HL-60/S4 treated with phorbol 12-myristate 13-acetate at 8.2 ng/mL for 4 days and 3 days (cell line): ENCODE measurements at regions not wholly inside any gene's neighbourhood (a gene's known extent, or its start where the extent isn't known, plus 50 kb on each side); places are given as distances from the start of the nearest gene placed in this dataset.

Experiments
- in situ Hi-C: fragments of 300-500 bp; cut with MboI; formaldehyde crosslinking; loops from 2 replicates; pipeline ENCODE4 v1.15.0; 2022; ENCODE audit warnings: low sequenced_read_pairs

DNA sequence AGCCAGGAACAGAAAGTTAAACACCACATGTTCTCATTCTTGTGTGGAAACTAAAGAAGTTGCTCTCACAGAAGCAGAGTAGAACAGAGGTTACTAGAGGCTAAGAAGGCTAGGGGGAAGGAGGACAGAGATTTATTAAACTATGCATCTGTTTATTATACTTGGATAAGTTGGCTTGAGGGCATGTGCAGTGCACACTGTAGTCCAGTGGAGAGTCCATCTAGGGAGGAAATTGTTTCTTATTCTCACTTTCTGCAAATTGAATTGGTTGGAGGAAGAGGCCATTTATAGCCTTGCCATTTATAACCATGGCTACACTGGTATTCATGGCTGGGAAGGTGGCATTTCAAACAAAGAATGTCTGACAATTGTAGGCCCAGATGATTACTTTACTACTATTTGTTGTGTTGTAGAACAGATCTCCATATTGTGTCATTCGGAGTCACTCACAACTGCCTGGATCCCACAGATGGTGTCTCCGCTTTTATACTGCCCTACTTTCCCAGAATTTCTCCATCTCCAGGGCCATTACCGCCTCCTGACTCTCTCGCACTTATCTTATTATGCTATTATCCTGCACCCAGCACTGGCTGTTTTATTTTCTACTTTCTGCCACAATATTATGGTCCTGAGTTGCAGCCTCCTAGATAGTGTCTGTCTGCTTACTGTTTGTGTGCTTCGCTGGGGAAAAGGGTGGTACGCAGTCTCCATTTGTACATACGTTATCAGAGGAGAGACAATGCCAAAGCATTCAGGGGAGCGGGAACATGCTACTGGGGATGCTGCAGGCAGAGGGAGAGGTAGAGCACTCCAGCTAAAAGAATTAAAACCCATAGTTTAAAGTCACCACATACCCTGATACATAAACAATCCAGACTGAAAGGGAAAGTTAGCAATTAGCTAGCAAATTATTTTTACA lies 169.3 kb upstream of the BLID start:
- in situ Hi-C loops, result no loop called here

DNA sequence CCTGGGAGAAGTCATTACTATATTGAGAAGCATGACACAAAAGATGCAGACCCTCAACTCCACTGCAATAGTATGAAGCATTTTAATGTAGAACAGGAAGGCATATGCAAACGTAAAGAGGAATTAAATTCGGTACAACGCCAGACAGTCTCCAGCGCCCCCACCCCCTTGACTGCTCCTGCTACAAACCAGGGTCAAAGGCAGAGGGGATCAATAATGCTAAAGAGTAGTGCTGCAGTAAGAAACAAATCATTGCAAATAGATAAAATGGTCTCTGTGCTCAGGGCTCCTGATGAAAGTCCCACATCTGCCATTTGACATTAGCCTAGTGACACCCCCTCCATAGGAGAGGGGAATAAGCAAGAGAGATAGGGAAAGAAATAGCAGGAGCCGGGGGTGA lies 164.9 kb upstream of the BLID start:
- in situ Hi-C loops, result no loop called here

DNA sequence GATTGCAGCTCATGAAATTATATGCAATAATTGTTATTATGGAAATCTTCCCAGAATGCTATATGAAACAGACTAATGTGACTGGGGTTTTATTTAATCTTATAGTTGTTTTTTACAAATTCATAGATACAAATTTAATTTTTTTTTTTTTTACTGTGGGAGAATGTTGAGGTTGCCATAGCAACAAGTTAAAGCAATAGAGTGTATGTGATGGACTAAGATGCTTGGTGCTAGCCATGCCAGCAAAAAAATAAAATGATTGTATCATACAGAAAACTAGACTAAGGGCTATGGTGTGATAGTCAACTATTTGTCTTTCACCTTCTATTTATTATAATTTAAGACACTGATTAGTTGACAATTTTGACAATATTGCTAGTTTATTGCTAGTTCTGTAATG lies 163.2 kb upstream of the BLID start:
- in situ Hi-C loops, result no loop called here

DNA sequence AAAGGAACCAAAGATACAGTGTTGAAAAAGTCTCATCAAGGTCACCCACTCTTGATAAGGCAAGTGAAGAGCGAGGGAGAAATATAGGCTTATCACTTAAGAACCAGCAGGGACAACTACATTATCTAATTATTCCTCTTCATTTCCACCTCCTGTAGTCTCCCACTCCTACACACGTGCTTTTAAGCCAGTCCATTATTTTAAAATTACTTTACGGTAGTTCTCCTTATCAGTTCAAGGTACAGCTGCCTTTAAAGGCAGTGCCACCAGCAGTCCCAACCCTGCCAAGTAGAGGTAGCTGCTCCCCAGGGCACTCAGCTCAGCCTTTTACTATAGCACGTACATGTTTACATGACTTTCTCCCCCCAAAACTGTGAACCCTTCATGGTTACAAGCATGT lies 161.5 kb upstream of the BLID start:
- in situ Hi-C loops, result no loop called here

DNA sequence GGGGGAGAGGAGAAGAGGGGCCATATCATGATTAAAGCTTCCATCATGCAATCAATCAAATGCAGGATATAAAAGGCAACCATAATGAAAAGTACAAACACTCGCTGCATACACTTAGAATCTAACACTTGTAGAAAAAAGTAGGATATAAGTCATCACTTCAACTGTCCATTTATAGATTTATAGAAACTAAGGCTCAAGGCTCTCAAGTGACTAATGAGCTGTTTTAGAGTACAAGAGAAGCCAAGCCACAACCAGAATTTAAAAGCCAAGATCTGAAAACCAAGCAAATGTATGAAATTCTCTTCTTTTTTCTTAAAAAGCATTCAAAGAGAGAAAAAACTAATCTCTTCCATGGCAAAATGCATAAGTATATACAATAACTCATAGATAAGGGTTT lies 160.2 kb upstream of the BLID start:
- in situ Hi-C loops, result no loop called here

DNA sequence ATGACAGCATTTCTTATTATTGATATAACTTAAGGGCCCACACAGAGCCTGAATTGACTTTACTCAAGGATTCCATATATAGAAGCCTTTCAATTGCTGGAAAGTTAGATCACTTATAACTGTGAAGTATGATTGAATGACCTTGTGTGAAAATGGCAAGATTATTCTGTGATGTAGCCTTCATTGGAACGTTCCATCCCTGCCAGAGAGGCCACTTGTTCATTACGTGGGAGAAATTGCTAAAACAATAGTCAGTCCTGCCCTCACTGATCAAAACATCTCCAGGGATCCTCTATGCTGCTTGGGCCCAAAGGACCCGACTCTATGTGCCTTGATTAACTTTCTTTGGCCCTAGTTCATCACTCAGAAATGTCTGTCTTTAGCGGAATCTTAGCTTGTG lies 159.5 kb upstream of the BLID start:
- in situ Hi-C loops, result no loop called here

DNA sequence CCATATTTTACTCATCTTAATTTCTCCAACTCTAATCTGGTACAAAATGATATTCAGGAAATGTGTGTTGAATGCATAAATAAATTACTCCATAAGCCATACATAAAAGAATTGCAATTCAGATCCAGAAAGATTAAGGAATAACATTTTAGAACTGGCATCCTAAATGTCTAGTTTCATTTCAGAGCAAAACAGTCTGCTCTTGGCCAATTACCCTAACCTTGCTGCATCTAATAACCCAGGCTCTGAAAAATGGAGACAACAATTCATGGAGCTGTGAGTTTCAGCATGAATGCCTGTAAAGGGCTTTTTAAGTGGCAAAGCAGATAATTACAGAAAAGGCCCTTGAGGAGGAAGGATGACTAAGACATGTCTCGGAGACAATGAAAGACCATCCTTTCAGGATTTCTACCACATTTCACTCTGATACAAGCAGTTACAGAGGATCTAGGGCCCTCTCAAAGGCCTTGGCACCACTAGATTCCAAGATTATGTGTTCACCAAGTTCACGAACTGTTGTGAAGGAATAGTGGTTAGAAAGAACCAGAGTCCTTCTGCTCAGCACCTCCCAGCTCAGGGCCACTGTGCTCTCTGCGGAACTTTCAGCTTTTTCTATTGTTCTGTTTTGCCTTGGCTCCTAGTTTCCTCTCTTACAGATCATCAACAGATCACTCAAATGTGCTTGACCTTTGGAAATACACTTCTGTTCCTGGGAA lies 157.6 kb upstream of the BLID start:
- in situ Hi-C loops, result no loop called here

DNA sequence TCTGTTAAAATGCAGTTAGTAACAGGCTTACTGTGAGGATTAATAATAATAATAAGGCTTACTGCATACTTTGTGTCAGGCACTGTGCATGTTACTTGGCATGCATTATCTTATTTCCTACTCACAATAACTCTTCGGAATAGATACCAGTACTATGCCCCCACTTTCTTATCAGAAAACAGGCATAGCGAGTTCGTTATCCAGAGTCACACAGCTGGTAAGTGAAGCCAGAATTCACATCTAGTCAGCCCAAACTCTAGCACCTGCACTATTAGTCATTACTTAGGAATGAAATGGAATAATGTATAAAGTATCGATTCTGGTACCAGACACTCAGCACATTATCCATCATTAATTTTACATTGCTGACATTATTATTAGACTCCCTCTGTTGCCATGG lies 155.7 kb upstream of the BLID start:
- in situ Hi-C loops, result no loop called here

DNA sequence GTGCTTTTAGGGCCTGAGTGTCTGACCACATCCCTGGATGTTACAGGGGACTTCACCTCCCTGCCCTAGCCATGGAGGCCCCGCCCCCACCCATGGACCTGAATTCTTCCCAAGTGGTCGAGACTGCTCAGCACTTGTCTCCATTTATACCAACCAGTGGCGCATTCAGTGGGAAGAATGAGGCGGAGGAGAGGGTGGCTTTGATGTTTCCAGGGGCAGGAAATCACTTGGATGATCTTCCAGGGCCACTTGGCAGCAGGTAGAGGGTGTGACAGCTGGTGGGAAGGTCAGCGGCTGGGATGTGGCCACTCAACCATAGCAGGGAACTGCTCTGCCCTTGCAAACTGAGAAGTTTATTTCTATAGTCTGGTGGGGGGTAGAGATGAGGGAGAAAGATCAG lies 155.1 kb upstream of the BLID start:
- in situ Hi-C loops, result no loop called here

DNA sequence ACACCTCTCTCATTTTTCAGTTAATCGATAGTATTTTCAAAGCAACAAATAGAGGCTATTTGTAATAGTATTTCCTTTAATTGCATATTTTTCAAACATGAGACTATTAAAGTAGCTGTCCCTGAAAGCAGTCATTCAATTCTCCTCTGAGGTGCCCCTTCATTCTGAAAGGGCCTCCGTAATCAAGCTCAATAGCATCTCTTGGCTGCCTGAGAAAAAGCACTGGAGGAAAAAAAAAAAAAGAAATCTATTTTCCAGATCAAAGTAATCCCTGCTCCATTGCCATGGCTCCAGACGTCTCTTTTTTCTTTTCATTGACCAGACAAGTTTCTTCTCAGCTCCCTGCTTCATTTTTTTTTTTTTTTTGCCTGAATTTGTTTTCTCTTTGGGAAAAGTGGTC lies 154.5 kb upstream of the BLID start:
- in situ Hi-C loops, result no loop called here

DNA sequence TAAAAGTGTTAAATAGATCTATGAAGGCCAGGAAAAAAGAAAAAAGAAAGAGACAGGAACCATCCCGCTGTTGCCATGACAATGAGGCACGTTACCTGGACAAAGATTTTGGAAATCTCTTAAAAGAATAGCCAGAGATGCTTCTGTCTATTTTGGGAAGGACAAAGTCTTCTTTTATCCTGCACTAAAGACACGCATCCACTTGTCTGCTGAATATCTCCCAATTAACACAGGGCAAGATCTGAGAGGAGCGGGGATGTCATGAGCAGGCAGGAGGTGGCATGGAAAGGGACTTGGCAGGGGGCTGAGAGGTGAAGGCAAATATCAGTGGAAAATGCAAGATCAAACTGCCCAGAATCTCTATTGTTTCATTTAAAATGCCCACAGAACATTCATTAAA lies 153.8 kb upstream of the BLID start:
- in situ Hi-C loops, result no loop called here

DNA sequence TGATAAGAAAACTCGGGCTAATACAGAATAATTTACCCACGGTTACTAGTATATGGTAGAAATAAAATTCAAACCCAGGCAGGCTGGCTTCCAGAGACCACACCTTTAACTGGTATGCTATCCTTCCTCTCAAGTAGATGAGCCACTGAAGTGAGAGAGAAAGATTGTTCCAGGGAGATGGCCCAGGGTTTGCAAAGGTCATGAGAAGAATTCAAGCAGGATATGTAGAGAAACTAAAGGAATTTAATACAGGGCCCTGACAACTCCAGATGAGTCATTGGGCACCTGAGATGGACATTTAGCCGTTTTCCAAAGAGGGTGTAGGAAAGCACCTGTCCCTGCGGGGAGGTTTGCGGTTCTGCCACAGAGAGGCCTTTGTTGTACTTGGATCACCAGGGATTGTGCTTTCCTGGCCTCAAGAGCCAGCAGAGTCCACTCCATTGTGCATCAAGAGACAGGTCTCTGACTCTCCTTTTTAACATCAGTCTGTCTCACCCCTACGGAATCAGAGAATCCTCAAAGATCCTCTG lies 152.7 kb upstream of the BLID start:
- in situ Hi-C loops, result no loop called here

DNA sequence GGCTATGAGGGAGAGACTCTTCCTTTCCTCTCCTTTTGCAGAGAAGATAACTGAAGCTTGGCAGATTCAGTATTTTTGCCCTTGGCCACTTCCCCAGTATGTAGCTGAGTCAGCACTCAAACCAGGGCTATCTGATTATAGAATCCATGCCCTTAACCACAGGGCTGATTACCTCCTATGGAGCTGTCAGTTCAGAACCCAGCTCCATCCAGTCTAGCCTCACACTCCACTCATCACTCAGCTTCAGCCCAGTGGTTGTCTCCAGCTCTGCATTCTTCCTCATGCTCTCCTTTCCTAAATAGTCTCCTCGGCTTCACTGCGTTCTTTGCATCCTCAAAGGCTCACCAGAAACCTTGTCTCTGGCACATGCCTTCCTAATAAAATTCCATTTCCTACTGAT lies 151.6 kb upstream of the BLID start:
- in situ Hi-C loops, result no loop called here

DNA sequence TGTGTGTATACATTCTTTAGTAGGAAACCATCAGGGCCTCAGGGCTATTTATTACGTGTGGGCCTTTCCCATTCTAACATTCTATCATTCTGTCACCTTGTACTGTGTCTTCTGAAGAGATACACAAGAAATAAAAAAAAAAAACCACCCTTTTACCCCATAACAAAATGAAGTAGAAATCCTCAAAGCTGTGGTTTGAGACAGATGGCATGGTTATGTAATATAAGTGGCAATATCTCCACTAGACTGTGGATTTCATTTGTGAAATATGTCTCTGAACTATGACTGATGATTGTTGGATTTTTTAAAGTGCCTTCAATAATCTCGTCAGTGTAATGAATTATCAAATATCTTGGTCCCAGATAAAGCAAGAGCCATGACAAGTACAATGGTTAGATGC lies 150.0 kb upstream of the BLID start:
- in situ Hi-C loops, result no loop called here

DNA sequence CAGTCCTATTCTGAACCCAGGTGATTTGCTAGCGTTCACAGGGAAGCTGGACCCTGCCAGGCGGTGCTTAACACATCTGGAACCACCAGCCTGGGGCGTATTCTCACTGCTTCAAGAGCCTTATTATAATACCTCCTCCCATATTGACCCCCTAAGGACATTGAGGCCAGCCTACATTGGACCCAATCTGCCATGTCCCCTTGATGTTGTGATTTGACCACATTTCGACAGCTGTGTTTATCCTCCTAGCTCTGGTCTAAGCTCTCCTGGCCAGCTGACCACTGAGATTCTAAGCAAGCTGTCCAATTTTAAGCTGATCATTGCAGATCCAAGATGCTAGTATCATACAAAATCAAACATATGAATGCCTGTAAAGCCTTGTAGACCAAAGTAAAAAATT lies 148.1 kb upstream of the BLID start:
- in situ Hi-C loops, result no loop called here

DNA sequence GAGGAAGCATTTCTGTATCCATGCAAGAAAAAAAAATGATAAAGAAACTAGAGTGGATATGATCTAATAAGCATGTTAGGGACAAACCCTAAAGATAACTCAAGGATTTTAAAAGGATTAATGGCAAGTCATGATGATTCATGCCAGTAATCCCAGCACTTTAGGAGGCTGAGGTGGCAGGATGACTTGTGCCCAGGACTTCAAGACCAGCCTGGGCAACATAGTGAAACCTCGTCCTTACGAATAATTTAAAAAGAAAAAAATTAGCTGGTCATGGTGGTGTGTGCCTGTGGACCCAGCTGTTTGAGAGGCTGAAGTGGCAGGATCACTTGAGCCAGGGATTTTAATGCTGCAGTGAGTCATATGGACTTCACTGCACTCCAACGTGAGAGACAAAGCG lies 145.5 kb upstream of the BLID start:
- in situ Hi-C loops, result no loop called here

DNA sequence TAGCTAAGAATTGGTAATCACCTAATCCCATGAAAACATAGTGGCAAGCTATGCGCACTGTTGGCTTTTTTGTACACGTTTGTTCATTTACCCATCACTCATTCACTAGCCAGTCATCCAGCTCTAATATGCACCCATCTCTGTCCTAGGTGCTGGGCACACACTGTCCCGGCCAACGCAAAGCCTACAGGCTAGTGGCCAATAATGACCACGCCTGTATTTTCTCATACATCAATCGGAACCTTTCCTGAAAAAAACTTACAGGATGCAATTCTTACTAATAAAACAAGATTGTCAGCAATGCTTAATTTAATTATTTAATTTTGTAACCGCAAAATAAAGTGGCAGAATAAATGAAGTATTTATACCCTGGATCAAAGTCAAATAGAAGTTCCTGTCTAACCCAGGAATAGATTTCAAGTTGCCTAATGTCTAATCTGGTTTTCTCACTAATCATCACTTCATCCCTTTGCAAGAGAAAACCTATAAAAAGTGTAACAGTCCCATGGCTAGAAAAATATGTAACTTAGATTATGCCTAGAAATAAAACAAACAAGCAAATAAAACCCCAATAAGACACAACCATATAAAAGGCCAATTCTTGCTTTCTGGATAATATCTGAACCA lies 143.3 kb upstream of the BLID start:
- in situ Hi-C loops, result no loop called here

DNA sequence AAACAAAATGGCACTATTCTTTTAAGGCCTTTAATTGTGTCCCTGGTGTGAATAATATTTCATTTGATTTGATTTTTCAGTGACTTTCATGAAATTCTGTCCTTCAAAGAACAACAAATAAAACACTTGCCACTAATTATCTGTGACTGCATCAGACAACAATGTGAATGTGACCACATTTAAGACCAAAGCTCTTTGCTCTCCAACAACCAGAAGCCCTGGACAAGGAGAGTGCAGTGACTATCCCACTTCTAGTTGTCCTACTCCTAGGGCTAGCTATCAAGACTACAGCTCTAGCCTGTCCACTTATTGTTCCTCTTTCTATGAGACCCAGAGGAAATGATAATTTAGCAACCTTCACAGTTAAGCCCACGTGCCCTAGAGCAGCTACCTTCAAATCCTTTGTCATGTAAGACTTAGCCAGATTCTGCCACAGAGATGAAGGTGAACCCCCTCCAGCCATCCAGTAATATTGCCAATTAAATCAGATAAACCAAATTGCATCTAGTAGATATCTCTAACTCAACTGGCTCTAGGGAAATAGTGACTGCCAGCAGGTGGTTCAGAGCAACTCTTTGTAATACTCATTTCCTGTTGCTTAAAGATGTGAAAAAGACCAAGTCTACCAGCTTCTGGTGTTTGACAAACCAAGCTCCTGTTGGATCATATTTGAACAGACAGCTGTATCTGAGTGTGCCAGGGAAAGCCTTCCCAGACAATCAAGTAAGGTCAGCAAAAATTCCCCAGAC lies 142.6 kb upstream of the BLID start:
- in situ Hi-C loops, result no loop called here

DNA sequence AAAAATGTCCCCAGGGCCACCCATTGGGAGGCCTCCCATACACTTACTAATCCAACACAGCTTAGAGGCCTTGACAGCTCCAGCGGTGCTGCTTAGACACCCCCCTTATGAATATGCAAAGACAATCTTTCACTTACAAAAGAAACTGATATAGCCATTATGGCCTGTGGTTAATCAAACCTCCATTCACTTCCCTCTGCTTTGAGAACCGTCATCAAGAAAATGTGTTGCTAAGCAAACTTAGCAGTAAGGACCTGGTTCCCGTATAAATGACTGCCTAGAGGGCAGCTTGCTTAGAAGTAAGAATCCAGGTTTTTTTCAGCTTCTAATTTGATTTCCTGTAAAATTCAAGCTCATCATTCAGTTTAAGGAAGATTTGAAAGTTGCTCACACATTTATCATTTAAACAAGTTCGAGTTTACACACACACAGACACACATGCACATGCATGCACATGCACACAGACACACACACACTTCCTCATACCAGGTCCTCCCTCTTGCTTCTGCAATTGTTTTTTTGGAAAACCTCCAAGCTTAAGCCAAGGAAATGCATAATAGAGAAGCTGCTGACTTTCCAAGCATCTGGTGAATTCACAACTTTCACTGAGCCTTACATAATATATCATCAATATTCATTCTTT lies 137.7 kb upstream of the BLID start:
- in situ Hi-C loops, result no loop called here

DNA sequence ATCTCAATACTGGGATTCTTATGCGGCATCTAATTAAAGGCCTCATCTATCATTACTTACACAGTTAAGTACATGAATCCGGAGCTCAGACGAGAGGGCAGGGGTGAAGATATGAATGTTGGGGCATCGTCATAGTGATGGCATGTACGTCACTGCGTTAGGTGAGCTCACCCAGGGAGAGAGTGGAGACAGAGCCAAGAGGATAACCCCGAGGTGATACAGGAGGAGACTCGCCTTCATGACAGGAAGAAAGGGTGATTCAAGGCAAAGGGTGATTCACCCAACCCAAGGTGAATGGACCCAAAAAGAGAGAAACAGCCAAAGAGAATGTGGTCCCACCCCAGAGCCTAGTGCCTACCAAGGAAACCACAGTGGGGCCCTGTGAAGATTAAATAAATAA lies 132.9 kb upstream of the BLID start:
- in situ Hi-C loops, result no loop called here

DNA sequence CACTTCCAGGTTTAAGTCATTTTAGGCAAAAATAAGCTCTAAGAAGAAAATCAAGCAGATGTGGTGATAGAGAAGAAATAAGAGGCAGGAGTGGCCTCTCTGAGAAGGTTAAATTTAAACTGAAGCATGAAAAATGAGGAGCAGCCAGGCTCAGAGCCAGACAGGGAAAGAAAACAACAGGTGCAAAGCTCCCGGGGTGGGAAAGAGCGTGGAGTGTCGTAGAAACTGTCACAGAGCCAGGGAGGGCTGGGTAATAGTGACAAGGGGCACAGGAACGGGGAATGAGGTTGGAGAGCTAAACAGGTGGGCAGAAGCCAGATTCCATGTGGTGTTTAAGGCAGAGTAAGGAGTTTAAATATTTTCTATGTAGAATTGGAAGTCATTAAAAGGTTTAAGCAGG lies 132.1 kb upstream of the BLID start:
- in situ Hi-C loops, result no loop called here
